B cell (primary cell): ENCODE measurements at regions not wholly inside any gene's neighbourhood (a gene's known extent, or its start where the extent isn't known, plus 50 kb on each side); places are given as distances from the start of the nearest gene placed in this dataset.

ENCODE experiments used
- ATAC-seq: fragments of 200-7000 bp; cut with Tn5 transposase; one replicate; pipeline ENCODE4 v1.10.0; 2021; ENCODE audit warnings: low read depth, mild to moderate bottlenecking, moderate number of reproducible peaks, moderate library complexity
- CTCF ChIA-PET: fragments of 350-600 bp; sonication (Branson Sonifier 250); formaldehyde crosslinking; loops from one replicate; lab custom pipeline; 2021; ENCODE audit warnings: antibody characterized with exemption, inconsistent platforms; lab: Charles Lee
- POLR2A ChIA-PET: fragments of 350-600 bp; sonication (Branson Sonifier 250); formaldehyde crosslinking; loops from one replicate; lab custom pipeline; 2021; ENCODE audit warnings: antibody characterized with exemption; lab: Charles Lee
- DNase-seq: peaks from one replicate; pipeline ENCODE4 v3.0.0; 2013
- H2AFZ ChIP-seq: 2 replicates; pipeline ENCODE4 v1.6.1; 2012; ENCODE audit warnings: mild to moderate bottlenecking, low read depth, low read length; ENCODE audit not compliant: insufficient read depth, poor library complexity, severe bottlenecking
- H3K27ac ChIP-seq, 2 donors: 1 replicate in 1 of 2; 2 replicates in 1 of 2; pipeline ENCODE4 v1.5.1; 2012 to 2013; ENCODE audit warnings: low read length in 2 of 2, mild to moderate bottlenecking in 2 of 2, moderate library complexity in 1 of 2
- H3K27me3 ChIP-seq, 4 experiments: fragments of 200-600 bp in 1 of 4; sonication (generic) in 1 of 4; replicated peaks in 1 of 4; 1 replicate in 2 of 4; 2 replicates in 2 of 4; pipeline versions ENCODE4 v1.6.1 to v1.7.0; 2013 to 2016; ENCODE audit warnings: low read length in 3 of 4, mild to moderate bottlenecking in 2 of 4, mixed read lengths in 1 of 4, moderate library complexity in 1 of 4; ENCODE audit not compliant: insufficient read depth in 4 of 4, control insufficient read depth in 3 of 4; ENCODE audit errors: control extremely low read depth in 1 of 4
- H3K36me3 ChIP-seq, 2 experiments: replicated peaks in 1 of 2; 1 replicate in 1 of 2; 2 replicates in 1 of 2; pipeline versions ENCODE4 v1.6.1 to v1.7.1; 2013; ENCODE audit warnings: low read length in 1 of 2; ENCODE audit not compliant: insufficient read depth in 2 of 2, control insufficient read depth in 1 of 2; ENCODE audit errors: control extremely low read depth in 1 of 2, extremely low read depth in 1 of 2
- H3K4me1 ChIP-seq, 2 donors: fragments of 200-600 bp in 1 of 2; sonication (generic) in 1 of 2; 1 replicate in 1 of 2; 2 replicates in 1 of 2; pipeline versions ENCODE4 v1.5.1 to v1.6.1; 2013 to 2017; ENCODE audit warnings: low read length in 2 of 2; ENCODE audit not compliant: control insufficient read depth in 2 of 2, insufficient read depth in 2 of 2
- H3K4me2 ChIP-seq: replicated peaks from 2 replicates; pipeline ENCODE3; 2012; ENCODE audit warnings: mild to moderate bottlenecking, low read depth, low read length; ENCODE audit not compliant: poor library complexity, severe bottlenecking
- H3K4me3 ChIP-seq, 5 experiments: fragments of 200-600 bp in 1 of 5; sonication (generic) in 1 of 5; 1 replicate in 3 of 5; 2 replicates in 2 of 5; pipeline versions ENCODE4 v1.5.1 to v1.7.0; 2011 to 2016; ENCODE audit warnings: low read length in 4 of 5, mild to moderate bottlenecking in 4 of 5, low read depth in 2 of 5, control low read depth in 1 of 5, moderate library complexity in 1 of 5; ENCODE audit not compliant: insufficient read depth in 1 of 5; ENCODE audit errors: control extremely low read depth in 1 of 5, extremely low read depth in 1 of 5
- H3K79me2 ChIP-seq: fragments of 200-600 bp; sonication (generic); one replicate; pipeline ENCODE4 v1.6.0; 2016; ENCODE audit warnings: low read length; ENCODE audit not compliant: control insufficient read depth, insufficient read depth
- H3K9ac ChIP-seq: fragments of 200-600 bp; sonication (generic); 2 replicates; pipeline ENCODE4 v1.6.1; 2017; ENCODE audit warnings: mild to moderate bottlenecking, low read length, moderate library complexity
- H3K9me3 ChIP-seq, 3 donors: one replicate each; pipeline versions ENCODE4 v1.6.1 to v1.7.1; 2013; ENCODE audit warnings: low read length in 2 of 3; ENCODE audit not compliant: control insufficient read depth in 2 of 3, insufficient read depth in 1 of 3; ENCODE audit errors: control extremely low read depth in 1 of 3
- H4K20me1 ChIP-seq: 2 replicates; pipeline ENCODE4 v1.6.0; 2012; ENCODE audit warnings: mild to moderate bottlenecking, low read length; ENCODE audit not compliant: insufficient read depth, control insufficient read depth, poor library complexity, severe bottlenecking
- H3K27ac Mint-ChIP-seq: one replicate; pipeline ENCODE4 v1.8.0; 2021; ENCODE audit warnings: mixed read lengths
- H3K27me3 Mint-ChIP-seq: one replicate; pipeline ENCODE4 v1.8.0; 2021; ENCODE audit warnings: mixed read lengths
- H3K4me1 Mint-ChIP-seq: one replicate; pipeline ENCODE4 v1.8.0; 2021; ENCODE audit warnings: mixed read lengths
- H3K4me3 Mint-ChIP-seq: one replicate; pipeline ENCODE4 v1.8.0; 2021; ENCODE audit warnings: mixed read lengths
- H3K9me3 Mint-ChIP-seq: one replicate; pipeline ENCODE4 v1.8.0; 2022; ENCODE audit warnings: mixed read lengths; ENCODE audit not compliant: insufficient read depth
- EZH2 ChIP-seq: IDR thresholded peaks from 2 replicates; pipeline ENCODE4 v1.6.1; 2012; ENCODE audit warnings: borderline replicate concordance, low read depth, mild to moderate bottlenecking, moderate library complexity, low read length; ENCODE audit not compliant: insufficient read depth, poor library complexity, severe bottlenecking
- WGBS: methylation state at CpG from one replicate; pipeline ENCODE4 v1.1.5; 2013; ENCODE audit warnings: missing lambda C conversion rate; ENCODE audit not compliant: insufficient coverage; 5-methylcytosine and 5-hydroxymethylcytosine counted together
- intact Hi-C: fragments of 100-400 bp; cut with micrococcal nuclease; formaldehyde crosslinking; loops from one replicate; pipeline ENCODE4 v1.10.0; 2022
- TF ChIP-seq, protein P1 (sequence below): fragments of 200-600 bp; IDR thresholded peaks from one replicate; pipeline ENCODE4 v1.8.0; 2022; ENCODE audit warnings: antibody characterized with exemption, mild to moderate bottlenecking

GRCh38 chr4:22324422-22324821 lies 191.4 kb downstream of the ADGRA3 start:
- ATAC-seq (no peak), DNase-seq (no peak)
- no peak overlapping the region for H2AFZ ChIP-seq
- H3K4me3 ChIP-seq, result no peak overlapping the region
- intact Hi-C loops, result no loop called here
- Mint-ChIP-seq H3K4me1 (no peaks in the 10 kb centered on the region), H3K27ac (no peak overlapping the region), H3K4me3 (no peak overlapping the region), H3K27me3 (no peaks in the 10 kb centered on the region), H3K9me3 (peaks cover 2% of the 10 kb centered on the region)
- WGBS, result no CpG with 5 or more reads among the region's 1 CpG
- CTCF ChIA-PET, result no interaction called here
- H3K27me3 ChIP-seq, result no peaks in the 10 kb centered on the region
- no peaks in the 10 kb centered on the region for H3K36me3 ChIP-seq
- no peaks in the 10 kb centered on the region for H3K4me1 ChIP-seq
- no peaks in the 10 kb centered on the region for H4K20me1 ChIP-seq
- TF ChIP-seq EZH2, result no peak
- TF ChIP-seq, protein P1, sequence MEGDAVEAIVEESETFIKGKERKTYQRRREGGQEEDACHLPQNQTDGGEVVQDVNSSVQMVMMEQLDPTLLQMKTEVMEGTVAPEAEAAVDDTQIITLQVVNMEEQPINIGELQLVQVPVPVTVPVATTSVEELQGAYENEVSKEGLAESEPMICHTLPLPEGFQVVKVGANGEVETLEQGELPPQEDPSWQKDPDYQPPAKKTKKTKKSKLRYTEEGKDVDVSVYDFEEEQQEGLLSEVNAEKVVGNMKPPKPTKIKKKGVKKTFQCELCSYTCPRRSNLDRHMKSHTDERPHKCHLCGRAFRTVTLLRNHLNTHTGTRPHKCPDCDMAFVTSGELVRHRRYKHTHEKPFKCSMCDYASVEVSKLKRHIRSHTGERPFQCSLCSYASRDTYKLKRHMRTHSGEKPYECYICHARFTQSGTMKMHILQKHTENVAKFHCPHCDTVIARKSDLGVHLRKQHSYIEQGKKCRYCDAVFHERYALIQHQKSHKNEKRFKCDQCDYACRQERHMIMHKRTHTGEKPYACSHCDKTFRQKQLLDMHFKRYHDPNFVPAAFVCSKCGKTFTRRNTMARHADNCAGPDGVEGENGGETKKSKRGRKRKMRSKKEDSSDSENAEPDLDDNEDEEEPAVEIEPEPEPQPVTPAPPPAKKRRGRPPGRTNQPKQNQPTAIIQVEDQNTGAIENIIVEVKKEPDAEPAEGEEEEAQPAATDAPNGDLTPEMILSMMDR, result no peak
- H3K27ac ChIP-seq, result no peak overlapping the region
- H3K9me3 ChIP-seq, result no peaks in the 10 kb centered on the region
- POLR2A ChIA-PET, result no interaction called here
- H3K79me2 ChIP-seq, result no peaks in the 10 kb centered on the region
- no peak overlapping the region for H3K9ac ChIP-seq
- H3K4me2 ChIP-seq, result no peak overlapping the region

- TF ChIP-seq EZH2, result no peak
- TF ChIP-seq, protein P1, result no peak
- H3K27ac ChIP-seq, result no peak overlapping the region
- H4K20me1 ChIP-seq, result no peaks in the 10 kb centered on the region
- no peaks in the 10 kb centered on the region for H3K27me3 Mint-ChIP-seq
- no peak overlapping the region for H3K4me3 Mint-ChIP-seq
- H3K36me3 ChIP-seq, result no peaks in the 10 kb centered on the region
- no peak overlapping the region for H2AFZ ChIP-seq
- H3K9me3 ChIP-seq, result no peaks in the 10 kb centered on the region
- DNase-seq (no peak), ATAC-seq (no peak)
- H3K4me1 ChIP-seq, result no peaks in the 10 kb centered on the region
- H3K27ac Mint-ChIP-seq, result no peak overlapping the region
- CTCF ChIA-PET, result no interaction called here
- H3K79me2 ChIP-seq, result no peaks in the 10 kb centered on the region
- no peak overlapping the region for H3K9ac ChIP-seq
- intact Hi-C loops, result no loop called here
- peaks cover 2% of the 10 kb centered on the region for H3K9me3 Mint-ChIP-seq
- no peak overlapping the region for H3K4me3 ChIP-seq
- H3K4me1 Mint-ChIP-seq, result no peaks in the 10 kb centered on the region
- H3K27me3 ChIP-seq, result no peaks in the 10 kb centered on the region
- H3K4me2 ChIP-seq, result no peak overlapping the region
- WGBS, result no CpG with 5 or more reads among the region's 2 CpGs
- POLR2A ChIA-PET, result no interaction called here
These were observed 192.2 kb downstream of the ADGRA3 start for GRCh38 chr4:22323691-22324090.
